Medulla oblongata (tissue), 1 donor: ENCODE measurements at regions not wholly inside any gene's neighbourhood (a gene's known extent, or its start where the extent isn't known, plus 50 kb on each side); places are given as distances from the start of the nearest gene placed in this dataset.

ENCODE experiments used
- DNase-seq: peaks from one replicate; pipeline ENCODE4 v3.0.0-alpha.2; 2015; ENCODE audit errors: extremely low spot score

DNA sequence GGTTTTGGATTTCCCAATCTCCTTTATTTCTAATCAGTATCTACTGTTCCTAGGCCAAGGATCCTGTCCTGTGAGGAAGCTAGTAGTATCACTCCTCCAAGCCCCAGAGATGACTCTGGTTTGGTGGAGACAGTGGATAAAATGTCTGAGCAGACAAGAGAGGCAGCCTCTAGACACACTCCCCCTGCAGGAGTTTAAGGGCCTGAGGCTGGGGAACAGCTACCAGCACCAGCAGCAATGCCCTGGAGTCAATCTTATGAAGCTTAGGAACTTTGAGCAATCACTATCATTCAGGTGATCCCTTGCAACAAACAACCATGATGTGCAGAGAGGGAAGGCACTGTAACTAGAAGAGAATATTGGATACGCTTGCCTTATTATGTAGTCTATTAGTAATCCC lies 384.7 kb upstream of the ID4 start:
- DNase-seq = no peak

DNA sequence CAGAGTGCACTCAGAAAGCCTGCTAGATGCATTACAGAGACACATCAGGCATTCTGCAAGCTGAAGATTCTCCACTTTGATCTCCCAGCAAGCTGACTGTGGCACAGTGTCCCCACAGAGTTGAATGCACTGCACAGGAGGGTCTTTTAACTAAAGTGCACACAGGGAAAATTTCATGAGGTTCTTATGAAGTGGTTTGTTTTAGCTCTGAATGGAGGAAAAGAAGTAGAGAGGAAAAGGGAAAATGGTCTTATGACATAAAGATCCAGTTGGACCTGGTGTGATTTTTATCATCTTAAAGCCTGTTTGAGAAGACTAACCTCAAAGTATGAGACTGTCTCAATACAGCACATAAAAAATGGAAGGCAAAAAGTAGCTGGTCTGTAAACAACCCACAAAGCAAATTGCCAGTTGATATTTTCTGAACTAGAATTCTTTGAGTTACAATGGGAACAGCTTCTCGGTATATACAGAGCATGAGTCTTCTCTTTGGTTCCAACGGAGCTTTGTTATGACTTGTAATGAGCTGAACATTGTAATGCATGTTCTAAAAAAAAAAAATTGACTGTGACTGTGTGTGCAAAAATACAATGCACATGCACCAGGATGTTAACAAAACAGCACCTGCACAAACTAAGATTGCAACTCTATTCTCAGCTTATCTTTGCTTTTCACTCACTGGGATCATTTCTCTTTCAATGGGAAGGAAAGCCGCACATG lies 383.0 kb upstream of the ID4 start:
- DNase-seq = no peak

DNA sequence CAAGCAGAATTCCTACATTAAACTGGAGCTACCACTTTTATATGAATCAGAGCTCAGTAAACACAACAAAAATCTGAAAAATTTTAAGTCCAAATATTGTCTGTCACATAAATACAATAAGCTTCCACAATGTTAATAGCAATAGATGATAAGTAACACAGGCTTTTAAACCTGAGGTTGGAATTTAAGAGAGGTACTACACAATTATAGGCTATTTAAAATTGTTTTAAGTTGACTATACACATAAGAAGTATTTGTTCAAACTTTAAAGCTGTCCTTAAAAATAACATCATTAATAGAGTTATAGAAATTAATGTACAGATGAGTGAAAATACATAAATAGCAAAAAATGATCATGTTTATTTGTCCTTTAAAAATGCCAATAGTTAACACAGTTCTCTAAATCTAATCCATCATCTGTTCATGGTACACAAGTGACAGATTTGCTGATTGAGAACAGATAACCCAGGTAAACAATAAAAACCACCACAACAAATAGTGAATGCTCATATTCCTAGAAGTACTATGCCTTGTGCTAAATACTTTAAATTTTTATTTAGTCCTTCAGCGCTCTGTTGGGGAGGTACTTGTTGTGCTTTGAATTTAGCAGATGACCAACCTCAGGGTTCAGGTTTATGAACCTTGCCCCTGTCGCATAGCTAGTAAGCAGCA lies 382.3 kb upstream of the ID4 start:
- DNase-seq = no peak

- DNase-seq = no peak
Observed at GRCh38 chr6:19463250-19463649, 373.9 kb upstream of the ID4 start.

- DNase-seq = no peak
Observed at GRCh38 chr6:19463925-19464324, 373.2 kb upstream of the ID4 start.

DNA sequence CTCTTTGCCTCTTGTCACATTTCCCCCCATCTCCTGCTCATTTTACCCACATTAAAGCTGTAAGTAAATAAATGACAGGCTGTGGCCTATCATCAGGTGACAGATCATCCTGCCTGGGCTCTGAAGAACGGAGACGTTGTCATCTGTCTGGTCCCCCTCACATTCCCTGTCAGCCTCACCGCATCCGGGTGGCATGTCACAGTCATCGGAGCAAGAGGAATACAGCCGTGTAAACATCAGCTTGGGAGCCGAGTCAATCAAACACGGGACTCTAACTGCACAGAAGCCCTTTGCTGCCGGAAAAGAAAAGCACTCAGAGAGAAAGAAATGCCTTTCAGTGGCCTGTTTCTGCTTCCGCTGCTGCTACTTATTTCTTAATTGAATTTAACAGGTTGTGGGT lies 371.9 kb upstream of the ID4 start:
- peak; percentile 7 for DNase-seq

- DNase-seq = no peak
Observed at GRCh38 chr6:19465760-19466159, 371.4 kb upstream of the ID4 start.

DNA sequence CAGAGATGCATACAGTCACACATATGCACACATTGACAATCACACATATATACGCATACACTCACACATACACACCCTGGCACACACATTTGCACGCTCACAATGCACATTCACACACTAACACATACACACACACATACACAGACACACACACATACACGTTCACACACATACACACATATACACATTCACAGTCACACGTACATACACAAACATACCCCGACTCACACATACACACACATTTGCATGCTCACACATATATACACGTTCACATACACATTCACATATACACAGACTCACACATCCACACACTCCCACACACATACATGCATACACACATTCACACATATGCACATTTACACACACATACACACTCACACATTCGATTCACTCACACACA lies 366.8 kb upstream of the ID4 start:
- no peak for DNase-seq

GRCh38 chr6:19472153-19472552 lies 365.0 kb upstream of the ID4 start:
- no peak for DNase-seq

- no peak for DNase-seq
Observed at GRCh38 chr6:19472850-19473249, 364.3 kb upstream of the ID4 start.

DNA sequence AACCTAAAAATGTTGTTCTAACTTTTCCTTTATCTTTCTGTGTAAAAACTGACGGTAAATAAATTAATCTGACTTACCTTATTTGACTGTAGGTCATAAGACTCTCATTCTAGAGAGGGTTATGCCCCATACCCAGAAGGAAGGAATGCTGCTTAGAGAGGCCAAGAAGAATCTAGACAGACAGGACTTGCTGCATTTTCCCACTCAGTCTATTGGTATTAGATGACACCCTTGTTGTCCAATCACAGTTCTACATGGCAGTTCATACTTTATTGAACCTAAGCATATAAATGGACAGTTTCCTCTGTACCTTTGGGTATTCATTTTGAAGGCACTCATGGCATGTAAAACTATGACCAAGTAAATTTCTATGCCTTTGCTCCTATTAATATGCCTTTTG lies 359.6 kb upstream of the ID4 start:
- DNase-seq = no peak

DNA sequence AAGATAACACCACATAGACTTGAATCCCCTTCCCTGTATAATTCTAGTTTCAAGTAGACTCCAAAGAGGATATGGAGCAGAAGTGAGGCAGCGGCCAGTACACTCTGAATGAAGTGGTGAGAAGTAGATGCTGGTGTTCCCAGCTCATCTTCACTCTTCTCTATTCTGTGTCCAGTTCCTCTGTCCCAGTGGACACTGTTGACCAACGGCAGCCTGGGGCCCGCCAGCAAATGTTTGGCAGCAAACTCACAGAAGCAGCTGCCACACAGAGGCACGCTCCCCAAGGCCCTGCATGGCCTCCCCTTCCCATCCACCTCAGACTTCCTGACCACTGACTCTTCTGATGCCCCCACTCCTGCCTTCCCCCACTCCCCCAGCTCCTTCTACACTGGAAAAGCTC lies 358.9 kb upstream of the ID4 start:
- no peak for DNase-seq

DNA sequence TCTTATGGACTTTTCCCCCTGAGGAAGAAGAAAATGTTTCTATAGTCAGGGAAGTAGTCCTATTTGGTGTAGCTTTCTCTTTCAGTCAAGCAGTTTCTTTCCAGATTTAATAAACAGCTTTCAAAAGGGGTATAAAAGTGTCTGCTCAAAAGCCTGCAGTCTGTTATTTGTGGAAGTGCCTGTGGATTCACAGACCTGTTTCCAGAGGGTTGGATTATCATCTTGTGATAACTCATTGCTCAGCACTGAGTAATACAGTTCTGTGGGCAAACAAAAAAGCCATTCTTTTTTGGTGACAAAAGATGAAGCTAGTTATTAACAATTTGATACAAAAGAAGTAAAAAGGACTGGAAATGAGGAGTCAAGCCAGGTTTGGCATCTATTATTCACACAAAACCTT lies 358.2 kb upstream of the ID4 start:
- no peak for DNase-seq

DNA sequence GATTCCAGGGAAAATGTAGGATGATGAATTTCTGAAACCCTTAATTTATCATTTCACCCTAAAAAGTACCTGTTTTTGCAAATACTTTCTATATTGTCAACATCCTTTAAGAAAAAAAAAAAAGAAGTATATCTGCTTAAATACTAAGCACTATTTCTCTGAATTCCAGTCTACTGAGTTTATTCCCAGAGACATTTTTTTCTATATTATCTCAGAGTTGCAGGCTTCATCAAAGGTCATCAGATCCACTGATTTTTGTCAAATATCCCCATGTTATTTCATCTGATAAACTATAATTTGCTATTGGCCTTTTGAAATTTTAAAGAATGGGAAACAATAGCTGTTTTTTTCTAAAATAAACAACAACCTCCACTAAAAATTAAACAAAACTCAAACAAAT lies 357.6 kb upstream of the ID4 start:
- DNase-seq = no peak

GRCh38 chr6:19492636-19493405 lies 344.3 kb upstream of the ID4 start:
- DNase-seq = no peak

DNA sequence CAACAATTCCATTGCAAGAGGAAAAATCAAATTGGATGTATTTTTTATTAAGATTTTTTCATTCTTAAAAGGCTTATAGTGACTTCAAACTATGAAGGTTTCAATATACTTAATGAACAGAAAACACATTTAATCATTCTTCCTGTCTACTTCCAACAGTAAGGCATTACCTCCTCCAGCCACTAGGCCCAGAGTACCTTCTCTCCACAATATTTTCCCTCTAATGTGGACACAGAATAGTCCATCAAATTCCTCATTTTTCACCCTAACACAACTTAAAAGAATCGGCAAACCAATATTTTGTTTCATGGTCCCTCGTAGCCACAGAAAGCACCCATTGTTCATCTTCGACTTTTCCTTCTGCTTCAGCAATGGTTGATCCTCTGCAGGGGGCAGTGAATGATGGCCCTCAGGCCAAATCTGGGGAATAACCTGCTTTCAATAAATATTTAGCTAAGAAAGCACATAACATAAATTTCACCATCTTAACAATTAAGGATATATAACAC lies 335.4 kb upstream of the ID4 start:
- DNase-seq = no peak

DNA sequence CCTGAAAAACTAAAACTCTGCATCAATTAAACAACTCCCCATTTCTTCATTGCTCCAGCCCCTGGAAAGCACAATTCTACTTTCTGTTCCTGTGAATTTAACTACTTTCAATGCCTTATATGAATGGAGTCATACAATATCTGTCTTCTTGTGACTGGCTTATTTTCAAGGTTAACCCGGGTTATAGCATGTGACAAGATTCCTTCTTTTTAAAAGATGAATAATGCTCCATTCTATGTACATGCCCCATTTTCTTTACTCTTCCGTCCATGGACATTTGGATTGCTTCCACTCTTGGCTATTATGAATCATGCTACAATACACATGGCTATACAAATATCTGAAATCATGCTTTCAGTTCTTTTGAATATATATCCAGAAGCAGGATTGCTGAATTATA lies 334.9 kb upstream of the ID4 start:
- DNase-seq = no peak

- DNase-seq = no peak
Observed at GRCh38 chr6:19515939-19516338, 321.2 kb upstream of the ID4 start.

- no peak for DNase-seq
Observed at GRCh38 chr6:19519941-19520340, 317.2 kb upstream of the ID4 start.

DNA sequence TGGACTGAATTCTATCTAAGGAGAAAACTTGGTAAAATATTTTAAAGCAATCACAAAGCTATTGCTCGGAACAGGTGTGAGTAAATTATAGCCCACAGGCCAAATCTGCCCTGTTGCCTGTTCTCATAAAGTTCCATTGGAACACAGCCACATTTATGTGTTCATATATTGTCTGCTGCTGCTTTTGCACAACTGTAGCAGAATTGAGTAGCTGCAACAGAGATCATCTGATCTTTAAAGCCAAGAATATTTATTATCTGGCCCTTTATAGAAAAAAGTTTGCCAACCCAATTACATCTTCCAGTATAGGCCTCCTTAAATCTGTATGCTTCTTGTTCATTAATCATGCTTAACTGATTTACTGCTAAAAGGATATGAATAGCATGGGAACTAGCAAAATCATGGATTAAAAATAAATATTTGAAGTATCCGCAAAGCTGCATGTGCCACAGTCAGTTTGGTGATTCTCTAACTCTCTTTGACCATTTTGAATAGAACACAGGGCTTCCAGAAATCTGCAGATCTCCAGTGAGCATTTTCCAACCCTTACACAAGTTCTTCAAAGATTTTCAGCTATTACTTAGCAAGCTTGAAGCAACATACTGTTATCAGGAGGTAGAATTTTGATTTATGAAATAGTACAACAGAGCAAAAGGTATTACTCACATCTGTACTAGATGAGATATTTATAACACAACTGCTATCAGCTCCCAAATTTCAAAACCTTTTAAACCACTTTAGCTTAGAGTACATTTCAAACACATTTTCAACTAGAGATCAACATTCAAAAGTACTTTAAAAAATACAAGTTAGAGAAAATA lies 312.6 kb upstream of the ID4 start:
- DNase-seq = no peak

GRCh38 chr6:19525673-19526072 lies 311.5 kb upstream of the ID4 start:
- DNase-seq = no peak

- DNase-seq = no peak
Observed at GRCh38 chr6:19530188-19530587, 307.0 kb upstream of the ID4 start.
